ENCODE measurements at regions not wholly inside any gene's neighbourhood (a gene's known extent, or its start where the extent isn't known, plus 50 kb on each side); places are given as distances from the start of the nearest gene placed in this dataset.

GRCh38 chr2:129408570-129408969 is 570.9 kb upstream of the RAB6C start:
- TF ChIP-seq EZH2 (IDR thresholded peaks at IDR 0.05) (no peak), CTCF (IDR thresholded peaks at IDR 0.05) (no peak)

Measured in neural progenitor cell (in vitro differentiated cells).